Neural crest cell (in vitro differentiated cells): ENCODE measurements at regions not wholly inside any gene's neighbourhood (a gene's known extent, or its start where the extent isn't known, plus 50 kb on each side); places are given as distances from the start of the nearest gene placed in this dataset.

Experiments
- DNase-seq: peaks from one replicate; pipeline ENCODE4 v3.0.0; 2021; ENCODE audit warnings: low read depth, mixed read lengths, low spot score
- H3K27ac Mint-ChIP-seq: one replicate; pipeline ENCODE4 v1.8.0; 2021; ENCODE audit warnings: mild to moderate bottlenecking, mixed read lengths; ENCODE audit not compliant: unreplicated experiment
- H3K27me3 Mint-ChIP-seq: 2 replicates; pipeline ENCODE4 v1.8.0; 2021; ENCODE audit warnings: low read depth, mild to moderate bottlenecking, mixed read lengths
- H3K36me3 Mint-ChIP-seq: 2 replicates; pipeline ENCODE4 v1.8.0; 2021; ENCODE audit warnings: low read depth, mild to moderate bottlenecking, mixed read lengths
- H3K4me1 Mint-ChIP-seq: 2 replicates; pipeline ENCODE4 v1.8.0; 2021; ENCODE audit warnings: mixed read lengths
- H3K4me3 Mint-ChIP-seq: one replicate; pipeline ENCODE4 v1.8.0; 2021; ENCODE audit warnings: mild to moderate bottlenecking, mixed read lengths
- H3K9me3 Mint-ChIP-seq: 2 replicates; pipeline ENCODE4 v1.8.0; 2021; ENCODE audit warnings: mixed read lengths
- CTCF ChIP-seq: fragments of 200-600 bp; sonication (generic); conservative IDR thresholded peaks from 2 replicates; pipeline ENCODE4 v1.5.0; 2021; ENCODE audit warnings: antibody characterized with exemption, mild to moderate bottlenecking

GRCh38 chr7:130903358-130903974 lies 169.5 kb upstream of the KLF14 start:
- H3K4me3 Mint-ChIP-seq = no peak overlapping the region
- H3K27me3 Mint-ChIP-seq = peaks cover 6% of the 10 kb centered on the region
- H3K27ac Mint-ChIP-seq = no peak overlapping the region
- H3K9me3 Mint-ChIP-seq = peaks cover 2% of the 10 kb centered on the region
- DNase-seq = no peak
- H3K36me3 Mint-ChIP-seq = no peaks in the 10 kb centered on the region
- no peak for TF ChIP-seq CTCF
- peaks cover 25% of the 10 kb centered on the region for H3K4me1 Mint-ChIP-seq

- peaks cover 28% of the 10 kb centered on the region for H3K4me1 Mint-ChIP-seq
- H3K27me3 Mint-ChIP-seq = peaks cover 6% of the 10 kb centered on the region
- no peak overlapping the region for H3K4me3 Mint-ChIP-seq
- H3K9me3 Mint-ChIP-seq = peaks cover under 1% of the 10 kb centered on the region
- no peaks in the 10 kb centered on the region for H3K36me3 Mint-ChIP-seq
- no peak overlapping the region for H3K27ac Mint-ChIP-seq
- no peak for DNase-seq
- TF ChIP-seq CTCF = no peak
Observed at GRCh38 chr7:130904031-130904757, 170.2 kb upstream of the KLF14 start.

GRCh38 chr7:130904792-130905191 lies 170.8 kb upstream of the KLF14 start:
- TF ChIP-seq CTCF = no peak
- no peak for DNase-seq
- Mint-ChIP-seq H3K27ac (no peak overlapping the region), H3K4me1 (peaks cover 24% of the 10 kb centered on the region), H3K36me3 (no peaks in the 10 kb centered on the region), H3K27me3 (peaks cover 6% of the 10 kb centered on the region), H3K9me3 (no peaks in the 10 kb centered on the region), H3K4me3 (no peak overlapping the region)

GRCh38 chr7:130906575-130906974 lies 172.6 kb upstream of the KLF14 start:
- no peak overlapping the region for H3K27ac Mint-ChIP-seq
- H3K36me3 Mint-ChIP-seq = no peaks in the 10 kb centered on the region
- peaks cover 19% of the 10 kb centered on the region for H3K4me1 Mint-ChIP-seq
- no peak overlapping the region for H3K4me3 Mint-ChIP-seq
- H3K9me3 Mint-ChIP-seq = no peaks in the 10 kb centered on the region
- no peak for DNase-seq
- peaks cover 2% of the 10 kb centered on the region for H3K27me3 Mint-ChIP-seq
- no peak for TF ChIP-seq CTCF

GRCh38 chr7:130907439-130907838 lies 173.4 kb upstream of the KLF14 start:
- Mint-ChIP-seq H3K9me3 (no peaks in the 10 kb centered on the region), H3K27ac (no peak overlapping the region), H3K4me3 (no peak overlapping the region), H3K4me1 (peaks cover 20% of the 10 kb centered on the region), H3K27me3 (peaks cover 5% of the 10 kb centered on the region), H3K36me3 (no peaks in the 10 kb centered on the region)
- no peak for TF ChIP-seq CTCF
- no peak for DNase-seq
